HFFc6 (cell line): ENCODE measurements at regions not wholly inside any gene's neighbourhood (a gene's known extent, or its start where the extent isn't known, plus 50 kb on each side); places are given as distances from the start of the nearest gene placed in this dataset.
"Not testable (repeated sequence)": the region's sequence is repeated elsewhere in the genome, so short reads cannot be mapped to it uniquely, and the experiment has no call there.

ENCODE experiments used
- DNase-seq: peaks from one replicate; pipeline ENCODE4 v3.0.0-alpha.2; 2018
- H3K27ac Mint-ChIP-seq: 2 replicates; pipeline ENCODE4 v1.8.0; 2020; ENCODE audit warnings: mild to moderate bottlenecking, mixed read lengths
- H3K27me3 Mint-ChIP-seq: 2 replicates; pipeline ENCODE4 v1.8.0; 2021; ENCODE audit warnings: mild to moderate bottlenecking, moderate library complexity, mixed read lengths; ENCODE audit not compliant: insufficient read depth
- H3K36me3 Mint-ChIP-seq: 2 replicates; pipeline ENCODE4 v1.8.0; 2021; ENCODE audit warnings: low read depth, mixed read lengths
- H3K4me1 Mint-ChIP-seq: 2 replicates; pipeline ENCODE4 v1.8.0; 2020; ENCODE audit warnings: low read depth, mixed read lengths
- H3K4me3 Mint-ChIP-seq: 2 replicates; pipeline ENCODE4 v1.8.0; 2020; ENCODE audit warnings: mild to moderate bottlenecking, moderate library complexity, mixed read lengths
- H3K9me3 Mint-ChIP-seq: 2 replicates; pipeline ENCODE4 v1.8.0; 2020; ENCODE audit warnings: mild to moderate bottlenecking, mixed read lengths
- CTCF ChIP-seq: fragments of 200-600 bp; sonication (generic); IDR thresholded peaks from 2 replicates; pipeline ENCODE4 v1.5.0; 2021; ENCODE audit warnings: antibody characterized with exemption, mild to moderate bottlenecking

GRCh38 chr2:195572895-195573683, 83.9 kb upstream of the SLC39A10 start:
- Mint-ChIP-seq H3K36me3 (no peaks in the 10 kb centered on the region), H3K4me3 (no peak overlapping the region), H3K4me1 (peaks cover 44% of the 10 kb centered on the region), H3K9me3 (no peaks in the 10 kb centered on the region), H3K27me3 (no peaks in the 10 kb centered on the region; the same call in 1 of the 2 replicates), H3K27ac (peak overlapping the region; percentile 17; the same call in 1 of the 2 replicates)
- no peak for TF ChIP-seq CTCF
- DNase-seq, result no peak

GRCh38 chr2:195570329-195570728, 86.7 kb upstream of the SLC39A10 start:
- Mint-ChIP-seq H3K9me3 (no peaks in the 10 kb centered on the region), H3K36me3 (no peaks in the 10 kb centered on the region), H3K4me1 (peaks cover 24% of the 10 kb centered on the region), H3K4me3 (no peak overlapping the region), H3K27ac (no peak overlapping the region), H3K27me3 (no peaks in the 10 kb centered on the region)
- no peak for DNase-seq
- no peak for TF ChIP-seq CTCF

- no peak overlapping the region for H3K4me3 Mint-ChIP-seq
- no peaks in the 10 kb centered on the region for H3K36me3 Mint-ChIP-seq
- no peaks in the 10 kb centered on the region for H3K27me3 Mint-ChIP-seq
- peaks cover 20% of the 10 kb centered on the region for H3K4me1 Mint-ChIP-seq
- no peak overlapping the region for H3K27ac Mint-ChIP-seq
- no peak for DNase-seq
- no peaks in the 10 kb centered on the region for H3K9me3 Mint-ChIP-seq
- TF ChIP-seq CTCF, result no peak
Observed at GRCh38 chr2:195569255-195569654, 87.8 kb upstream of the SLC39A10 start.

GRCh38 chr2:195564625-195565135, 92.3 kb upstream of the SLC39A10 start:
- not testable (repeated sequence) for H3K4me3 Mint-ChIP-seq, DNase-seq, H3K27me3 Mint-ChIP-seq, H3K9me3 Mint-ChIP-seq, H3K36me3 Mint-ChIP-seq
- H3K27ac Mint-ChIP-seq, result peak overlapping the region; percentile 73
- H3K4me1 Mint-ChIP-seq, result peaks cover 44% of the 10 kb centered on the region

- DNase-seq, result peak; percentile 89
- no peak for TF ChIP-seq CTCF
- no peaks in the 10 kb centered on the region; the same call in 1 of the 2 replicates for H3K27me3 Mint-ChIP-seq
- no peaks in the 10 kb centered on the region for H3K36me3 Mint-ChIP-seq
- peak overlapping the region; percentile 85 for H3K27ac Mint-ChIP-seq
- H3K9me3 Mint-ChIP-seq, result no peaks in the 10 kb centered on the region
- H3K4me1 Mint-ChIP-seq, result peaks cover 51% of the 10 kb centered on the region
- H3K4me3 Mint-ChIP-seq, result peak overlapping the region; percentile 60
Observed at GRCh38 chr2:195563857-195564512, 93.0 kb upstream of the SLC39A10 start.
